OCI-LY1 (cell line): ENCODE measurements at regions not wholly inside any gene's neighbourhood (a gene's known extent, or its start where the extent isn't known, plus 50 kb on each side); places are given as distances from the start of the nearest gene placed in this dataset.

Experiments used
- EZH2 ChIP-seq: fragments of 200-600 bp; sonication (generic), shearing (Covaris generic); IDR thresholded peaks from 2 replicates; pipeline ENCODE4 v1.8.0; 2017; ENCODE audit warnings: borderline replicate concordance, mixed run types, mild to moderate bottlenecking, antibody characterized with exemption, low read length, moderate library complexity, mixed read lengths
- TF ChIP-seq, protein P1 (sequence below): fragments of 200-600 bp; sonication (generic), shearing (Covaris generic); IDR thresholded peaks from 2 replicates; pipeline ENCODE4 v1.5.1; 2017; ENCODE audit warnings: mild to moderate bottlenecking, antibody characterized with exemption, low read length, moderate library complexity, mixed read lengths

DNA sequence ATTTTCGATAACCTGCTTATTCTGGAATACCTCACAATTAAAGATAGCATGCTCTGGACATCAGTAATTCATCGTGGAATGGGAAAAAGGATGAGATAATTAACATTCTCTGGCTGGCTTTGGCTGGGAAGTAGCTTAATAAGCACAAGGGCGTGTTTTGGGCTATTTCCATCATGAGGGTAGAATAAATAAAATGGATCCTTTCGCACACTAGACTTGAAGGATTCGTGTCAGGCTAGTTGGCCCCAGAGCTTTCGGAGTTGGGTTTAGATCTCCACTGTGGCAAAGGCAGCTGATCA, 151.2 kb upstream of the ADRA1B start:
- TF ChIP-seq, protein P1, sequence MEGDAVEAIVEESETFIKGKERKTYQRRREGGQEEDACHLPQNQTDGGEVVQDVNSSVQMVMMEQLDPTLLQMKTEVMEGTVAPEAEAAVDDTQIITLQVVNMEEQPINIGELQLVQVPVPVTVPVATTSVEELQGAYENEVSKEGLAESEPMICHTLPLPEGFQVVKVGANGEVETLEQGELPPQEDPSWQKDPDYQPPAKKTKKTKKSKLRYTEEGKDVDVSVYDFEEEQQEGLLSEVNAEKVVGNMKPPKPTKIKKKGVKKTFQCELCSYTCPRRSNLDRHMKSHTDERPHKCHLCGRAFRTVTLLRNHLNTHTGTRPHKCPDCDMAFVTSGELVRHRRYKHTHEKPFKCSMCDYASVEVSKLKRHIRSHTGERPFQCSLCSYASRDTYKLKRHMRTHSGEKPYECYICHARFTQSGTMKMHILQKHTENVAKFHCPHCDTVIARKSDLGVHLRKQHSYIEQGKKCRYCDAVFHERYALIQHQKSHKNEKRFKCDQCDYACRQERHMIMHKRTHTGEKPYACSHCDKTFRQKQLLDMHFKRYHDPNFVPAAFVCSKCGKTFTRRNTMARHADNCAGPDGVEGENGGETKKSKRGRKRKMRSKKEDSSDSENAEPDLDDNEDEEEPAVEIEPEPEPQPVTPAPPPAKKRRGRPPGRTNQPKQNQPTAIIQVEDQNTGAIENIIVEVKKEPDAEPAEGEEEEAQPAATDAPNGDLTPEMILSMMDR = no peak
- no peak for TF ChIP-seq EZH2
